ENCODE measurements at regions not wholly inside any gene's neighbourhood (a gene's known extent, or its start where the extent isn't known, plus 50 kb on each side); places are given as distances from the start of the nearest gene placed in this dataset.

DNA sequence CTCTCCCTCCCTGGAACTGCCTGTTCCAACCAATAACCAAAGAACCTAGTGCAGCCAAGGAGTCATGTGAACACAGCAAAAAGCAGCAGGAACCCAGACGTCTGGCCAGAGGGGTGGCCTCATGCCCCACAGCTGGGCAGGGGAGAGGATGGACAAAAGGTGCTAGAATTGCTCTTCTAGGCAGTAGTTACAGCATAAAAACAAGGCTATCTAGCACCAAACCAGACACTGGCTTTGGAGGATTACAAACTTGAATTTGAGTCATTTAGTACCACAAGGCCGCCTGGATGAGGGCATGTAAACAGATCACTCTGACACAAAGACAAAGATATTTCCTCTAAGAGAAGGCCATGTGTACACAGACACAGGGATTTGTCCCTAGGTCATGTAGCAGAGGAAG lies 423.3 kb upstream of the MAF start:
- no peak overlapping the region for H3K4me3 ChIP-seq (ENCODE audit: low read depth, low read length)
- DNase-seq (ENCODE audit: low read depth) = no peak
- TF ChIP-seq, protein P1, sequence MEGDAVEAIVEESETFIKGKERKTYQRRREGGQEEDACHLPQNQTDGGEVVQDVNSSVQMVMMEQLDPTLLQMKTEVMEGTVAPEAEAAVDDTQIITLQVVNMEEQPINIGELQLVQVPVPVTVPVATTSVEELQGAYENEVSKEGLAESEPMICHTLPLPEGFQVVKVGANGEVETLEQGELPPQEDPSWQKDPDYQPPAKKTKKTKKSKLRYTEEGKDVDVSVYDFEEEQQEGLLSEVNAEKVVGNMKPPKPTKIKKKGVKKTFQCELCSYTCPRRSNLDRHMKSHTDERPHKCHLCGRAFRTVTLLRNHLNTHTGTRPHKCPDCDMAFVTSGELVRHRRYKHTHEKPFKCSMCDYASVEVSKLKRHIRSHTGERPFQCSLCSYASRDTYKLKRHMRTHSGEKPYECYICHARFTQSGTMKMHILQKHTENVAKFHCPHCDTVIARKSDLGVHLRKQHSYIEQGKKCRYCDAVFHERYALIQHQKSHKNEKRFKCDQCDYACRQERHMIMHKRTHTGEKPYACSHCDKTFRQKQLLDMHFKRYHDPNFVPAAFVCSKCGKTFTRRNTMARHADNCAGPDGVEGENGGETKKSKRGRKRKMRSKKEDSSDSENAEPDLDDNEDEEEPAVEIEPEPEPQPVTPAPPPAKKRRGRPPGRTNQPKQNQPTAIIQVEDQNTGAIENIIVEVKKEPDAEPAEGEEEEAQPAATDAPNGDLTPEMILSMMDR (IDR thresholded peaks at IDR 0.05; ENCODE audit: insufficient read depth, low read depth, low read length, missing control alignments) = no peak

DNA sequence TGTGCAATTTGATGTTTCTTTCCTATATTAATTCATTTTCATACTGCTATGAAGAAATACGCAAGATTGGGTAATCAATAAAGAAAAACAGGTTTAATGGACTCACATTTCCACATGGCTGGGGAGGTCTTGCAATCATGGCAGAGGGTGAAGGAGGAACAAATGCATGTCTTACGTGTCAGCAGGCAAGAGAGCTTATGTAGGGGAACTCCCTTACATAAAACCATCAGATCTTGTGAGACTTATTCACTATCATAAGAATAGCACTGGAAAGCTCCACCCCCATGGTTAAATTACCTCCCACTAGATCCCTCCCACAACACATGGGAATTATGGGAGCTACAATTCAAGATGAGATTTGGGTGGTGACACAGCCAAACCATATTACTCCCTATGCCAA lies 418.9 kb upstream of the MAF start:
- no peak for DNase-seq (ENCODE audit: low read depth)
- TF ChIP-seq, protein P1 (IDR thresholded peaks at IDR 0.05; ENCODE audit: insufficient read depth, low read depth, low read length, missing control alignments) = no peak
- H3K4me3 ChIP-seq (ENCODE audit: low read depth, low read length) = no peak overlapping the region

DNA sequence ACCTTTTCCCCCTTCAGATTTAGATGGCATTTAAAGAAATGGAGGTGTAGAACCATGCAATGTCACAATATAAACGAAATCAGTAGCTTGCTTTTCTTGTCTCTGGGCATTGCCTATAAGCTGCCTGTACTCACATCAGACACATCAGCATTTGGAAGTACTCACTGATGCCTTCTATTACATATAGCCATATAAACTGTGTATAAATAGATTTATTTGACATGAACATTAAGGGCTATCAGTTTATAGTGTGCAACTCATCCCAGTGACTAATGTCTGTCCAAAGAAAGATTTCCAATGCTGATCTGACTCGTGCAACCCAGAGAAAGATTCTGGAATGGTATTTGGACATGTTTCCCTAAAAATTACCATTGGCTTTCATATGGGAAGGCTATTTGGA lies 417.9 kb upstream of the MAF start:
- TF ChIP-seq, protein P1 (IDR thresholded peaks at IDR 0.05; ENCODE audit: insufficient read depth, low read depth, low read length, missing control alignments) = no peak
- no peak for DNase-seq (ENCODE audit: low read depth)
- H3K4me3 ChIP-seq (ENCODE audit: low read depth, low read length) = no peak overlapping the region

DNA sequence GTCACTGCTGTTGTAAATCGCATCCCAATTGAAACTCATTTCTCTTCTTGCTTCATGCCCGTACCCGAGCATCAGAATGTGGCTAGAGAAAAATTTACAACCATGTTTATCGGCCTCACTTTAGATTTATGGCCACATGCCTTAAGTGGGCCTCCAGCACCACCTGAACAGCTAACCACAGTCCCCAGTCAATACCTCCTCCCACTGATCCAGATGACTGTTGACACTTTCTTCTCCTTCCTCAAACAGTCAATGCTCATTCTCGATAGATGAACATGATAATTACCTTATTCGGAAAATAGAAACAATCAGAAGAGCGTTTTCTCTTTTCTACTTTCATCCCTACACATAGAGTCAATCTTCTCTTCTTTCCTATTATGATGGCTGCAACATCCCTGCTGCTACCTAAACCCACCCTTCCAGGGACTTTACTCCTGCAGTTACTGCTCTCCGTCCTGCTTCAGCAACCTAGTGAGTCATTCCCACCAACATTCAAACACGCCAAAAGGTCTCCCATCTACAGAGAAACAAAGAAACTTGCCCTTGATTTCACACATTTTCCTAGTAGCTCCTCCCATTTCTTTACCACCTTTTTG lies 416.3 kb upstream of the MAF start:
- no peak overlapping the region for H3K4me3 ChIP-seq (ENCODE audit: low read depth, low read length)
- no peak for DNase-seq (ENCODE audit: low read depth)
- TF ChIP-seq, protein P1 (IDR thresholded peaks at IDR 0.05; ENCODE audit: insufficient read depth, low read depth, low read length, missing control alignments) = no peak

DNA sequence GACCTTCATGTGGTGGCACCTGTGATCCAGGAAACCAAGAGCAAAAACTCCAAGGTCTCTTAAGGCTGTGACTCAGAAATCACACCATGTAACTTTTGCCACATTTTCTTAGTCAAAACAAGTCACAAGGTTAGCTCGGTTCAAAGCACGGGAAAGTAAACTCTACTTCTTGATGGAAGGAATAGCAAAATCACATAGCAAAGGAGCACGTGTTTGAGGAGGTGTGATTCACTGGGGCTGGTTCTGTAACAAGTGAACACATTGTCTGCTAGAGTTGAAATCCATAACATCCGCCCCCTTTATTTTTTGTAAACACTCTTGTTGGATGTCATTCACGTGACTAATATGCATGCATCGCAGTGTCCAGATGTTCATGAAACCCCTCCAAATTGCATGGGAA lies 415.0 kb upstream of the MAF start:
- TF ChIP-seq, protein P1 (IDR thresholded peaks at IDR 0.05; ENCODE audit: insufficient read depth, low read depth, low read length, missing control alignments) = no peak
- DNase-seq (ENCODE audit: low read depth) = no peak
- H3K4me3 ChIP-seq (ENCODE audit: low read depth, low read length) = no peak overlapping the region

DNA sequence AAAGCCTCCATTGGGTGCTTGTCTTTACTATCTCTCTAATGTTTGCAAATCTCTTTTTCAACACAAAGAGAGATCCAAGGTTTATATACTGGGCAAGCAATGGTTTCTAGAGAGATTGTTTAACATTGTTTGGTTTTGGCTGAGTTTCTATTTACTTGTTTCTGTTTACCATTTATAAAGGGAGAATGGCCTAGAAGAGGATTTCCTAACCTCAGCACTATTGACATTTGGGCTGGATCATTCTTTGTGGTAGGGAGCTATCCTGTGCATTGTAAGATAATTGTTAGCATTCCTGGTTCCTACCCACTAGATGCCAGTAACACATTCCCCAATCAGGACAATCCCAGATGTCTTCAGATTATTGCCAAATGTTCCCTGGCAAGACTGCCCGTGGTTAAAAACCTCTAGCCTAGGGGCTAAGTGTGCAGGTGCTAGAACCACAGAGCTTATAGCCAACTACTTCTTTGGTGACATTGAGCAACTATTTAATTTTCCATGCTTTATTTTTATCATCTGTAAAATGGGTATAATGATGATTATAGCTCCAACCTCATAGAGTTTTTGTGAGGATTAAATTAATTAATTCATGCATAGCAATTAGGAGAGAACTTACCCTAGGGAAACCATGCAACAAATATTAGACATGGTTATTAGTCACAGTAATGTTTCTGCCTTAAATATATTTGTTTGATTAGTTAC lies 413.9 kb upstream of the MAF start:
- H3K4me3 ChIP-seq (ENCODE audit: low read depth, low read length) = no peak overlapping the region
- TF ChIP-seq, protein P1 (IDR thresholded peaks at IDR 0.05; ENCODE audit: insufficient read depth, low read depth, low read length, missing control alignments) = no peak
- no peak for DNase-seq (ENCODE audit: low read depth)

DNA sequence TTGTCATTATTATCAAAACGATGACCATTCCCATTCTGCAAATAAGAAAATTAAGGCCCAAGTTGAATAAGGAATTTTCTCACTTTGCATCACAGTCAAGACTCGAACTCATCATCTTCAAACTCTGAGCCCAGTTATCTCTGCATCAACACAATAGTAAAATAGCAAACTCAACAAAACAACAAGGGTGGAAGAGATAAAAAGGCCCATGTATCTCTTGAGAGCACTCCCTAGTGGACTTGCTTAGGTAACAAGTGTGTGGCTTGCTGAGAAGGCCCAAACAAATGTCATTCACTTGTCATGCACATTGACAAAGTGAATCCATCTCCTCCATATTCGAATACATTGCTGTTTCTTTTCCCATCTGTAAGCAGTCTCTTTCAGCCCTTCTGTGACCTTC lies 412.0 kb upstream of the MAF start:
- TF ChIP-seq, protein P1 (IDR thresholded peaks at IDR 0.05; ENCODE audit: insufficient read depth, low read depth, low read length, missing control alignments) = no peak
- no peak overlapping the region for H3K4me3 ChIP-seq (ENCODE audit: low read depth, low read length)
- DNase-seq (ENCODE audit: low read depth) = no peak

Data from GM12865 (cell line).